GM21576 (cell line): ENCODE measurements at regions not wholly inside any gene's neighbourhood (a gene's known extent, or its start where the extent isn't known, plus 50 kb on each side); places are given as distances from the start of the nearest gene placed in this dataset.

Experiments
- ATAC-seq: cut with Tn5 transposase; IDR thresholded peaks from one replicate; pipeline ENCODE4 v1.9.1; 2021; ENCODE audit warnings: mild to moderate bottlenecking, moderate library complexity; ENCODE audit not compliant: unreplicated experiment

GRCh38 chr10:10294184-10294880 lies 723.3 kb upstream of the CELF2 start:
- no peak for ATAC-seq

- ATAC-seq = no peak
Measured at GRCh38 chr10:10294881-10295529, 722.7 kb upstream of the CELF2 start.

GRCh38 chr10:10295537-10295936 lies 722.1 kb upstream of the CELF2 start:
- no peak for ATAC-seq

- ATAC-seq = no peak
Measured at GRCh38 chr10:10302689-10303088, 715.0 kb upstream of the CELF2 start.

- no peak for ATAC-seq
Measured at GRCh38 chr10:10307036-10307435, 710.6 kb upstream of the CELF2 start.

- no peak for ATAC-seq
Measured at GRCh38 chr10:10307551-10307950, 710.1 kb upstream of the CELF2 start.

- ATAC-seq = no peak
Measured at GRCh38 chr10:10310498-10310897, 707.2 kb upstream of the CELF2 start.

GRCh38 chr10:10311966-10312365 lies 705.7 kb upstream of the CELF2 start:
- ATAC-seq = no peak

- ATAC-seq = no peak
Measured at GRCh38 chr10:10313149-10313835, 704.4 kb upstream of the CELF2 start.

- no peak for ATAC-seq
Measured at GRCh38 chr10:10314626-10315025, 703.0 kb upstream of the CELF2 start.

- no peak for ATAC-seq
Measured at GRCh38 chr10:10315989-10316388, 701.7 kb upstream of the CELF2 start.

GRCh38 chr10:10317151-10317550 lies 700.5 kb upstream of the CELF2 start:
- ATAC-seq = no peak

- ATAC-seq = no peak
Measured at GRCh38 chr10:10318856-10319255, 698.8 kb upstream of the CELF2 start.

GRCh38 chr10:10320956-10321355 lies 696.7 kb upstream of the CELF2 start:
- ATAC-seq = no peak

- no peak for ATAC-seq
Measured at GRCh38 chr10:10326116-10326515, 691.6 kb upstream of the CELF2 start.

GRCh38 chr10:10327934-10328333 lies 689.7 kb upstream of the CELF2 start:
- ATAC-seq = no peak

- ATAC-seq = no peak
Measured at GRCh38 chr10:10330418-10330817, 687.3 kb upstream of the CELF2 start.

- no peak for ATAC-seq
Measured at GRCh38 chr10:10332786-10333185, 684.9 kb upstream of the CELF2 start.

GRCh38 chr10:10333622-10334021 lies 684.0 kb upstream of the CELF2 start:
- ATAC-seq = no peak

- ATAC-seq = no peak
Measured at GRCh38 chr10:10338339-10338738, 679.3 kb upstream of the CELF2 start.

GRCh38 chr10:10346390-10347150 lies 671.1 kb upstream of the CELF2 start:
- ATAC-seq = no peak
